Liver (tissue), 8 donors: ENCODE measurements at regions not wholly inside any gene's neighbourhood (a gene's known extent, or its start where the extent isn't known, plus 50 kb on each side); places are given as distances from the start of the nearest gene placed in this dataset.

Source experiments
- DNase-seq: peaks from one replicate; pipeline ENCODE4 v3.0.0-alpha.2; 2017; ENCODE audit warnings: low spot score
- H3K27ac ChIP-seq, 2 donors: one replicate each; pipeline ENCODE4 v1.7.0; 2013; ENCODE audit warnings: inconsistent platforms in 2 of 2, low read length in 2 of 2, control low read depth in 1 of 2, low read depth in 1 of 2, mild to moderate bottlenecking in 1 of 2
- H3K27me3 ChIP-seq, 4 donors: one replicate each; pipeline versions ENCODE4 v1.6.1 to v1.7.0; 2013; ENCODE audit warnings: low read length in 3 of 4, inconsistent platforms in 1 of 4, mild to moderate bottlenecking in 1 of 4, moderate library complexity in 1 of 4; ENCODE audit not compliant: control insufficient read depth in 4 of 4, insufficient read depth in 4 of 4
- H3K36me3 ChIP-seq, 4 donors: one replicate each; pipeline versions ENCODE4 v1.6.1 to v1.7.0; 2013; ENCODE audit warnings: low read length in 3 of 4, mild to moderate bottlenecking in 3 of 4, low read depth in 1 of 4, moderate library complexity in 1 of 4; ENCODE audit not compliant: control insufficient read depth in 4 of 4, insufficient read depth in 3 of 4
- H3K4me1 ChIP-seq, 4 donors: one replicate each; pipeline versions ENCODE4 v1.6.1 to v1.7.0; 2013; ENCODE audit warnings: low read length in 3 of 4, mild to moderate bottlenecking in 3 of 4, moderate library complexity in 1 of 4; ENCODE audit not compliant: control insufficient read depth in 4 of 4, insufficient read depth in 4 of 4
- H3K4me3 ChIP-seq, 3 donors: one replicate each; pipeline versions ENCODE4 v1.6.1 to v1.7.0; 2013; ENCODE audit warnings: low read length in 3 of 3, control low read depth in 1 of 3, low read depth in 1 of 3, mild to moderate bottlenecking in 1 of 3
- H3K9ac ChIP-seq, 2 donors: one replicate each; pipeline ENCODE4 v1.7.0; 2013; ENCODE audit warnings: low read length in 2 of 2, mild to moderate bottlenecking in 2 of 2, moderate library complexity in 2 of 2, control low read depth in 1 of 2, low read depth in 1 of 2
- H3K9me3 ChIP-seq, 4 donors: one replicate each; pipeline versions ENCODE4 v1.6.1 to v1.7.0; 2013; ENCODE audit warnings: low read length in 3 of 4; ENCODE audit not compliant: control insufficient read depth in 4 of 4
- CTCF ChIP-seq: fragments of 150-350 bp; IDR thresholded peaks from 2 replicates; pipeline ENCODE4 v1.5.1; 2017; ENCODE audit warnings: improper control_type of control experiment, low read depth, low read length; ENCODE audit not compliant: missing input control
- FOXA2 ChIP-seq: IDR thresholded peaks from 2 replicates; pipeline ENCODE4 v1.6.1; 2016; ENCODE audit warnings: antibody characterized with exemption
- JUND ChIP-seq, 2 donors: IDR thresholded peaks; 2 replicates each; pipeline ENCODE4 v1.6.1; 2016; ENCODE audit warnings: antibody characterized with exemption in 2 of 2
- REST ChIP-seq: IDR thresholded peaks from 2 replicates; pipeline ENCODE4 v1.6.1; 2016; ENCODE audit warnings: antibody characterized with exemption, mild to moderate bottlenecking
- RXRA ChIP-seq, 2 donors: IDR thresholded peaks; 2 replicates each; pipeline ENCODE4 v1.6.1; 2017 to 2018; ENCODE audit warnings: antibody characterized with exemption in 2 of 2, mild to moderate bottlenecking in 1 of 2
- WGBS: extraction: QIAGEN DNeasy Blood & Tissue Kit; methylation state at CpG from one replicate; pipeline ENCODE4 v1.1.7; 2013; 5-methylcytosine and 5-hydroxymethylcytosine counted together
- donor health status: healthy.
- donor health status: healthy.
- donor health status: healthy.
- donor health status: healthy.
- donor health status: healthy.

GRCh38 chrX:144275367-144275766 lies 391.5 kb downstream of the UBE2NL start:
- WGBS = 20% methylated on average over 3 of the region's 3 CpGs
- no peak overlapping the region for H3K4me3 ChIP-seq
- no peaks in the 10 kb centered on the region for H3K27me3 ChIP-seq
- H3K36me3 ChIP-seq = no peaks in the 10 kb centered on the region
- no peak for DNase-seq
- no peak overlapping the region for H3K27ac ChIP-seq
- no peaks in the 10 kb centered on the region for H3K9me3 ChIP-seq
- H3K4me1 ChIP-seq = peaks cover 0 to 4% (median under 1%) of the 10 kb centered on the region in 4 donors
- H3K9ac ChIP-seq = no peak overlapping the region
- TF ChIP-seq FOXA2 = no peak
- TF ChIP-seq RXRA (IDR thresholded peaks at IDR 0.05) = peak; percentile 18 to 21
- TF ChIP-seq JUND (IDR thresholded peaks at IDR 0.05) = peak in 1 of 2 donors; percentile 23

GRCh38 chrX:144275843-144276242 lies 392.0 kb downstream of the UBE2NL start:
- Histone ChIP-seq H3K27ac (no peak overlapping the region), H3K4me1 (peaks cover 0 to 4% (median under 1%) of the 10 kb centered on the region in 4 donors)
- 46% methylated on average over 3 of the region's 3 CpGs for WGBS

More at GRCh38 chrX:144275843-144276242, 392.0 kb downstream of the UBE2NL start:
- H3K9me3 ChIP-seq = no peaks in the 10 kb centered on the region
- H3K9ac ChIP-seq = no peak overlapping the region
- H3K4me3 ChIP-seq = no peak overlapping the region
- TF ChIP-seq CTCF (no peak), REST (no peak), RXRA (IDR thresholded peaks at IDR 0.05) (peak in 1 of 2 donors; percentile 0)
- H3K36me3 ChIP-seq = no peaks in the 10 kb centered on the region
- H3K27me3 ChIP-seq = no peaks in the 10 kb centered on the region
- DNase-seq = no peak
